ENCODE measurements at regions not wholly inside any gene's neighbourhood (a gene's known extent, or its start where the extent isn't known, plus 50 kb on each side); places are given as distances from the start of the nearest gene placed in this dataset.
"Not testable (repeated sequence)": the region's sequence is repeated elsewhere in the genome, so short reads cannot be mapped to it uniquely, and the experiment has no call there.

DNA sequence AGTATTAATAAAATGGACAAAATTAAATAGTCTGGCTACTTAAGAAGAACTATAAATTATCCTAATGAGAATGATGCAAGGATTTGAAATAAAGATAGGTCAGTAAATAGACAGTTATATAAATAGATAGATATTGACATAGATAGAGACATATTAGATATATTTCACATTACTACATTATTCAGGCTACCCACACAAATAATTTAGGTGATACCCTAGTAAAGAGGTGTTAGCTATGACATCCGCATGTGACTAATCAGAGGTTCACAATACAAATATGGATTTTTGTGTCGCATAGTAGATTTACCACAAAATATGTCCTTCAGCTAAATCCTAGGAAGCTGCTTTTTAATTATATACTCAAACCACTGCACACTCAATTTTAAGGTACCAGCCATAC lies 729.0 kb upstream of the ANO3 start:
- no peaks in the 10 kb centered on the region for H3K27me3 Mint-ChIP-seq
- ATAC-seq (replicated peaks; ENCODE audit: extremely low read depth, poor library complexity, severe bottlenecking) (no peak), DNase-seq (ENCODE audit: low spot score in 2 of 2) (no peak)
- H3K9me3 Mint-ChIP-seq: peaks cover 32% of the 10 kb centered on the region
- no peak overlapping the region for H3K4me3 Mint-ChIP-seq
- no peaks in the 10 kb centered on the region for H3K4me1 Mint-ChIP-seq
- no peaks in the 10 kb centered on the region for H3K36me3 Mint-ChIP-seq (ENCODE audit: insufficient read depth)
- no peak overlapping the region for H3K27ac Mint-ChIP-seq (ENCODE audit: low read depth)

DNA sequence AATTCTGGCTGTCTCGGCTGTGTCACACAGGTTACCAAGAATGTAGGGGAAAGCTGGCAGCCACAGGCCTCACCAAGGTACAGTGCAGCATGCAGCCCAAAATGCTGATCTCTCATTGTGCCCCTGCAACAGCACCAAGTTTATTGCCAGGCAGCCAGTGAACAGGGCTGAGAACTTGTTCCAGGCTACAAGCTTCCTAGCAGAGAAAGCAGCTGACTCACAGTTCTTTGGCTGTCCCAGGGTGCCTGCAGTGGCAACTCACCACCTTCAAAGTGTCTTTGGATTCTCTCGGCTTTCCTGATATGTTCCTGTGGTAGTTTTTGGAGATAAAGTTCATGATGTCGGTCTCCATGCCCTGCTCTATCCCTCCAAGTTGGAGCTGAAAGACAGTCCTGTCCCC lies 719.1 kb upstream of the ANO3 start:
- no peaks in the 10 kb centered on the region for H3K4me1 Mint-ChIP-seq

DNA sequence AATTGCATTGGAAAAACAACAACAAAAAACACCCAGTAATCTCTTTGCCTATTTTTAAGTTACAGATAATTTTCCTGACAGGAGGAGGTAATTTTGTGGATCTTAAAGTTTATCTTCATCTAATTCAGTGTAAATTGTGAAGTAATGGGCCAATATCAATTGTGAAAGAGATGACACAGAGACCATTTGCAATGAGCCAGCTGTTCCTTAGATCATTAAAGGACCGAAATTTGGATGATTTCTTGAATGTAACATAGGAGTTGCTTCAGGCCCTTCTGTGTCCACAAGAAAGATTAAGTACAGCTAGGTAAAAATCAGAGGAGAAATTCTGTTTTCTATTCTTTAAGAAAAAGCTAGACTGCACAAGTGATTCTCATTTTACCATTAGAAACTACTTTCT lies 718.5 kb upstream of the ANO3 start:
- Mint-ChIP-seq H3K36me3 (ENCODE audit: insufficient read depth) (no peaks in the 10 kb centered on the region), H3K27ac (ENCODE audit: low read depth) (no peak overlapping the region), H3K27me3 (no peaks in the 10 kb centered on the region), H3K4me1 (no peaks in the 10 kb centered on the region), H3K9me3 (peaks cover 16% of the 10 kb centered on the region), H3K4me3 (no peak overlapping the region)
- DNase-seq (ENCODE audit: low spot score in 2 of 2) (no peak), ATAC-seq (replicated peaks; ENCODE audit: extremely low read depth, poor library complexity, severe bottlenecking) (no peak)

More for the DNA sequence above, 719.1 kb upstream of the ANO3 start:
- H3K27ac Mint-ChIP-seq (ENCODE audit: low read depth): no peak overlapping the region
- H3K36me3 Mint-ChIP-seq (ENCODE audit: insufficient read depth): no peaks in the 10 kb centered on the region
- peaks cover 21% of the 10 kb centered on the region for H3K9me3 Mint-ChIP-seq
- no peaks in the 10 kb centered on the region for H3K27me3 Mint-ChIP-seq
- H3K4me3 Mint-ChIP-seq: no peak overlapping the region
- ATAC-seq (replicated peaks; ENCODE audit: extremely low read depth, poor library complexity, severe bottlenecking) (no peak), DNase-seq (ENCODE audit: low spot score in 2 of 2) (no peak)

DNA sequence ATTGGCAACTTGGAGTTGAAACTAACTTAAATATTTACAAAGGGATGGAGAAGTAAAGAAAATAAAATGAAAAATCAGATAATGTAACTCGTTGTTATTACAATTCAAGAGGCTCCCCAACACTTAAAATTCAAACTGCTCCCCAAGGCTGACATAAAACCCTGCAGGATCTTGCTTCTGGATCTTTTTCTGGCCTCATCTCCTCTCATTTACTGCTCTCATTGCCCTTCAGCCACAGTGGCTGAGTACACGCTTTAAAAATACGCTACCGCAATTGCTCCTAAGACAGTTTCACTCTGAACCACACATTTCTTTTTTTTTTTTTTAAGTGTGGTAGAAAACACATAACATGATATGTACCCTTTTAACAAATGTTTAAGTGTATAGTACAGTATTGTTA lies 718.1 kb upstream of the ANO3 start:
- DNase-seq (ENCODE audit: low spot score in 2 of 2) (no peak), ATAC-seq (replicated peaks; ENCODE audit: extremely low read depth, poor library complexity, severe bottlenecking) (no peak)
- no peaks in the 10 kb centered on the region for H3K36me3 Mint-ChIP-seq (ENCODE audit: insufficient read depth)
- peaks cover 14% of the 10 kb centered on the region for H3K9me3 Mint-ChIP-seq
- H3K4me1 Mint-ChIP-seq: no peaks in the 10 kb centered on the region
- H3K4me3 Mint-ChIP-seq: no peak overlapping the region
- no peaks in the 10 kb centered on the region for H3K27me3 Mint-ChIP-seq
- H3K27ac Mint-ChIP-seq (ENCODE audit: low read depth): no peak overlapping the region

DNA sequence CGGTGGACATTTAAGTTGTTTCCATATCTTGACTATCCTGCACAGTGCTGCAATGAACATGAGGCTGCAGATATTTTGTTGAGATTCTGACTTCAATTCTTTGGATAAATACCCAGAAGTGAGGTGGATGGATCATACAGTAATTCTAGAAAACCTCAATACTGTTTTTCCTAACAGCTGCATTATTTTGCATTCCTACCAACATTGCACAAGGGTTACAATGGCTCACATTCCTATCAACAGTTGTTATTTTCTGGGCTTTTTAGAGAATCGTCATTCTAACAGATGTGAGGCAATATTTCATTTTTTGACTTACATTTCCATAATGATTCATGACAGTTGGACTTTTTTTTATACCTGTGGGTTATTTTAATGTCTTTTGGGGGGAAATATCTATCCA lies 716.9 kb upstream of the ANO3 start:
- no peaks in the 10 kb centered on the region for H3K4me1 Mint-ChIP-seq
- DNase-seq (ENCODE audit: low spot score in 2 of 2) (no peak), ATAC-seq (replicated peaks; ENCODE audit: extremely low read depth, poor library complexity, severe bottlenecking) (no peak)
- H3K27ac Mint-ChIP-seq (ENCODE audit: low read depth): no peak overlapping the region
- H3K4me3 Mint-ChIP-seq: no peak overlapping the region
- H3K27me3 Mint-ChIP-seq: no peaks in the 10 kb centered on the region
- peaks cover 12% of the 10 kb centered on the region for H3K9me3 Mint-ChIP-seq
- H3K36me3 Mint-ChIP-seq (ENCODE audit: insufficient read depth): no peaks in the 10 kb centered on the region

DNA sequence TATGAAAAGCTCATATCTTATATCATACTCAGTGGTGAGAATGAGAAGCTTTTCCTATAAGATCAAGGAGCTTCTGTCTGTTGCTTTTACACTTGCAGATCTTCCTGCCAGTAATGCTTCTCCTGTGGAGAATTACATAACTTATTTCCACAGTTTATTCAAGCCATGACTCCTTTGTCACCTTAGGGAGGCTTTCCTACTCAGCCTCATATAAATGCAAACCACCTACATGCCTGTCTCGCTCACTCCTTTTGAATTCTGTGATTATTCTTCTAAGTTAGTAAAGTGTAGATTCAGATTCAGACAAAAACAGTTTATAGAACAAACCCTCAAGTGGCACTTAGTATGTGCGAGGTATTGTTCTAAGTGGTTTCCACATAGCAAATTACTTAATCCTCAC lies 716.1 kb upstream of the ANO3 start:
- H3K36me3 Mint-ChIP-seq (ENCODE audit: insufficient read depth): no peaks in the 10 kb centered on the region
- no peak overlapping the region for H3K27ac Mint-ChIP-seq (ENCODE audit: low read depth)
- no peaks in the 10 kb centered on the region for H3K27me3 Mint-ChIP-seq
- no peak for DNase-seq (ENCODE audit: low spot score in 2 of 2)
- no peak for ATAC-seq (replicated peaks; ENCODE audit: extremely low read depth, poor library complexity, severe bottlenecking)
- H3K4me3 Mint-ChIP-seq: no peak overlapping the region
- no peaks in the 10 kb centered on the region for H3K4me1 Mint-ChIP-seq
- peaks cover 7% of the 10 kb centered on the region for H3K9me3 Mint-ChIP-seq

DNA sequence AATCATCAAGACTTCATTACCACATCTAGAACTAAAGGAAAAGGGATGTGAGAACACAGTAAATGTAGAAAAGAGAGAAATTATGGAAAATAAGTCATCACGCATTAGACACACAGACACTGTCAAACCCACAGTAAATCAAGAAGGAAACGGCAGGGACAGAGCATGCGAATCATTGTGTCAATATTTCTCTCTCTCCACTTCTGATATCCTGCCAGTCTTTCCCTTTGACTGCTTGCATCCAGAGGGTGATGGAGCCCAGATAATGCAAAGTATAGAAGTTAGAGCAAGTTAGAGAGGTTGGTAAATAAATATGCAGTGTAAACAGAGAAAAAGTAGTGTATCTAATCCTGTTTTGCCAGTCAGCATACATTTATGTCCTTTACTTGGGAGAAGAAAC lies 706.8 kb upstream of the ANO3 start:
- Mint-ChIP-seq H3K27ac (ENCODE audit: low read depth) (no peak overlapping the region), H3K4me1 (no peaks in the 10 kb centered on the region), H3K9me3 (peaks cover 44% of the 10 kb centered on the region), H3K27me3 (no peaks in the 10 kb centered on the region), H3K4me3 (no peak overlapping the region), H3K36me3 (ENCODE audit: insufficient read depth) (no peaks in the 10 kb centered on the region)
- no peak for DNase-seq (ENCODE audit: low spot score in 2 of 2)
- no peak for ATAC-seq (replicated peaks; ENCODE audit: extremely low read depth, poor library complexity, severe bottlenecking)

DNA sequence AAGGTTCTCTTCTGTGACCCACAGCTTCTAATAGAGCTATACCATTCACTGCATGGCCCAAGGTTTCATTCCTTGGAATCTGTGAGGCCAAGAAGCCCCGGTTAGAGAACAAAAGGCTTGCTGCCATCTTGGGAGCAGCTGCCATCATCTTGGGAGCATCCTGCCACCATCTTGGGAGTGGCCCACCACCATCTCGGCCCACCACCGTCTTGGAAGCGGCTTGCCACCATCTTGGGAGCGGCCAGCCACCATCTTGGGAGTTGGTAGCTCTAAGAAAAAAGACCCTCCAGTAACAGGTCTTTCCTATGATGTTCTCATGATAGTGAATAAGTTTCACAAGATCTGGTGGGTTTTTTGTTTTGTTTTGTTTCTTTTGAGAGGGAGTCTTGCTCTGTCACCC lies 703.9 kb upstream of the ANO3 start:
- ATAC-seq (replicated peaks; ENCODE audit: extremely low read depth, poor library complexity, severe bottlenecking) (no peak), DNase-seq (ENCODE audit: low spot score in 2 of 2) (no peak)
- Mint-ChIP-seq H3K27ac (ENCODE audit: low read depth) (no peak overlapping the region), H3K4me3 (no peak overlapping the region), H3K4me1 (no peaks in the 10 kb centered on the region), H3K9me3 (peaks cover 32% of the 10 kb centered on the region), H3K27me3 (no peaks in the 10 kb centered on the region), H3K36me3 (ENCODE audit: insufficient read depth) (no peaks in the 10 kb centered on the region)

DNA sequence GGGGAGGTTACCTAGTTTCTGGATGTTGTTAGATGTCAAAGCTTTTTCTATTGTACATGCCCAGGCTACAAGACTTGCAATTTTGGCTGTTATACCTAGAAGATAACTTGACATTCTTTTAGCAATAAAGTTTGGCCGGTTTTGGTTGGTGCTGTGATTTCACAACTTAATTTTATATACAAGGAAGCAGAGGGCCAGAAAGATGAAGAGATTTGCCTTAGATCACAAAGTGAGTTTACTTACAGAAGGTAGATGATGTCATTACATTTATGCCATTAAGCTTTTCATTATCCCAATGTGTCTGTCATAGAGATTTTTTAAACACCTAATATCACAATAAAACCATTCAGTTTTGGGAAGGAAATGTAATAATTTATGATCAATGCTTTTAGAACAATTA lies 698.7 kb upstream of the ANO3 start:
- Mint-ChIP-seq H3K4me3 (no peak overlapping the region), H3K36me3 (ENCODE audit: insufficient read depth) (no peaks in the 10 kb centered on the region), H3K4me1 (no peaks in the 10 kb centered on the region), H3K9me3 (peaks cover 7% of the 10 kb centered on the region), H3K27ac (ENCODE audit: low read depth) (no peak overlapping the region), H3K27me3 (no peaks in the 10 kb centered on the region)
- DNase-seq (ENCODE audit: low spot score in 2 of 2) (no peak), ATAC-seq (replicated peaks; ENCODE audit: extremely low read depth, poor library complexity, severe bottlenecking) (no peak)

DNA sequence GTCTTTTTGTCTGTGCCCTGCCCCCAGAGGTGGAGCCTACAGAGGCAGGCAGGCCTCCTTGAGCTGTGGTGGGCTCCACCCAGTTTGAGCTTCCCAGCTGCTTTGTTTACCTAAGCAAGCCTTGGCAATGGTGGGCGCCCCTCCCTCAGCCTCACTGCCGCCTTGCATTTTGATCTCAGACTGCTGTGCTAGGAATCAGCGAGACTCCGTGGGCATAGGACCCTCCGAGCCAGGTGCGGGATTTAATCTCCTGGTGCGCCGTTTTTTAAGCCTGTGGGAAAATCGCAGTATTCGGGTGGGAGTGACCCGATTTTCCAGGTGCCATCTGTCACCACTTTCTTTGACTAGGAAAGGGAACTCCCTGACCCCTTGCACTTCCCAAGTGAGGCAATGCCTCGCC lies 682.7 kb upstream of the ANO3 start:
- H3K27ac Mint-ChIP-seq (ENCODE audit: low read depth); H3K27me3 Mint-ChIP-seq; DNase-seq (ENCODE audit: low spot score in 2 of 2); H3K4me3 Mint-ChIP-seq; H3K36me3 Mint-ChIP-seq (ENCODE audit: insufficient read depth); ATAC-seq (replicated peaks; ENCODE audit: extremely low read depth, poor library complexity, severe bottlenecking); H3K4me1 Mint-ChIP-seq: not testable (repeated sequence)
- H3K9me3 Mint-ChIP-seq: peaks cover 21% of the 10 kb centered on the region

DNA sequence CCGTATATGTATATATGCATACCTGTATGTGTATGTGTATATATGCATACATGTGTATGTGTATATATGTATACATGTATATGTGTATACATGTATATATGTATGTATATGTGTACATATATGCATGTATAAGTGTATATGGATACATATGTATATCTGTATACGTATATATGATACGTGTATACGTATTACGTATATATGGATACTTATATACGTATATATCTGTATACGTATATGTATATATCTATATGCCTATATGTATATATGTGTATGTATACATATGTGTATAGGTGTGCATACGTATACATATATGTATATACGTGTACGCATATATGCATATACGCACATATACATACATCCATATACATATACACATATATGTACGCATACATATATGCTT lies 681.6 kb upstream of the ANO3 start:
- DNase-seq (ENCODE audit: low spot score in 2 of 2) (no peak), ATAC-seq (replicated peaks; ENCODE audit: extremely low read depth, poor library complexity, severe bottlenecking) (no peak)
- H3K27me3 Mint-ChIP-seq: no peaks in the 10 kb centered on the region
- no peak overlapping the region for H3K27ac Mint-ChIP-seq (ENCODE audit: low read depth)
- H3K9me3 Mint-ChIP-seq: peaks cover 25% of the 10 kb centered on the region
- H3K36me3 Mint-ChIP-seq (ENCODE audit: insufficient read depth): no peaks in the 10 kb centered on the region
- no peak overlapping the region for H3K4me3 Mint-ChIP-seq
- H3K4me1 Mint-ChIP-seq: no peaks in the 10 kb centered on the region

DNA sequence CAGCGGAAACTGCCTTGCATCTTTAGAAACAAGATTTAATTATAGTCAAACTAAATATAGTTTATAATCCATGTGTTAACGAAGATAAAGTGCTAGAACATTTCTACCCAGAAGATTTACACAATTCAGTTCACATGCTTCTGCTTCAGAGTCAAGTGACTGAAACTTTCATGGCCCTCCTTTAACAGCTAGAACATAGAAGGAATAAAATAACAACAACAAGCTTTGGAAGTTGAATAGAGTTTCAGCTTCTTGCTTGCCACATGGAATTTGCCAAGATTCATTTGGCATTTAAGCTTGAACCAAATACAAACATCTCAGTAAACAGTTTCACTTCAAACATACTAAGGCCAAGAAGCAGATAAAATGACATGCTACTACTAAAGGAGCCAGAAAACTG lies 676.3 kb upstream of the ANO3 start:
- ATAC-seq (replicated peaks; ENCODE audit: extremely low read depth, poor library complexity, severe bottlenecking) (no peak), DNase-seq (ENCODE audit: low spot score in 2 of 2) (no peak)
- H3K27ac Mint-ChIP-seq (ENCODE audit: low read depth): no peak overlapping the region
- no peaks in the 10 kb centered on the region for H3K4me1 Mint-ChIP-seq
- H3K9me3 Mint-ChIP-seq: peaks cover 14% of the 10 kb centered on the region
- no peak overlapping the region for H3K4me3 Mint-ChIP-seq
- H3K36me3 Mint-ChIP-seq (ENCODE audit: insufficient read depth): no peaks in the 10 kb centered on the region
- H3K27me3 Mint-ChIP-seq: no peaks in the 10 kb centered on the region

DNA sequence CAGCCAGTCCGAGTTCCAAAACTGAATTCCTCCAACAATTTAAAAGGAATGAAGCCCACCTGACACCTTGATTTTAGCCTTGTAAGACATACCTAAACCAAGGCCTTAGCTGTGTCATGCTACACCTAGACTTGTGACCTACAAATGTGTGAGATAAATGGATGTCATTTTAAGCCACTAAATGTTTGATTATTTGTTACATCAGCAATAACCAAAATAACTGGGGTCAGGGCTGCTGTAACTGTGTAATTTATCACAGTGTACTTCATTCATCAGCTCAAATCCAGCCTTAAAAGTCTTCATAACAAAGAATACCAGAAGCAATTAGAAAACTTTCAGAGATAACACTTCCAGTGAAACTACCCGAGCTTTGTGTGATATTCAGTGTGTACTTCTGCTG lies 673.0 kb upstream of the ANO3 start:
- H3K9me3 Mint-ChIP-seq: peaks cover 5% of the 10 kb centered on the region
- H3K4me3 Mint-ChIP-seq: no peak overlapping the region
- H3K27ac Mint-ChIP-seq (ENCODE audit: low read depth): no peak overlapping the region
- no peaks in the 10 kb centered on the region for H3K27me3 Mint-ChIP-seq
- H3K36me3 Mint-ChIP-seq (ENCODE audit: insufficient read depth): no peaks in the 10 kb centered on the region
- DNase-seq (ENCODE audit: low spot score in 2 of 2) (no peak), ATAC-seq (replicated peaks; ENCODE audit: extremely low read depth, poor library complexity, severe bottlenecking) (no peak)
- no peaks in the 10 kb centered on the region for H3K4me1 Mint-ChIP-seq

DNA sequence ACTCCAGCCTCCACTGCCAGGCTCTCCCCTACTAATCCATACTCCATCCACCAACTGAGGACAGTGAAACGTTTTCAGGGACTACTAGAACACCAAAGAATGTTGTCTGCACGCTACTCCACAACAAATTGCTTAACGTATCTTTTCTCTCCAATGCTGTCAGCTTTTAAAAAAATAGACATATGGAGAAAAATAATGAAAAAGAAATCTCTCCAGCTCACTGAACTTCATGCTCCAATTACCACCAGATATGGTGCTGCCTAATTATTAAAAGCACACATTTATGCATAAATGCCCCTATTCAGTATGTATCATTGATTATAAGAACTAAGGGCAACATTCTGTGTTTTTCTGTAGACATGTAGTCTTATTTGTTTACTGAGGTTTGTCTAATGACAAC lies 672.2 kb upstream of the ANO3 start:
- ATAC-seq (replicated peaks; ENCODE audit: extremely low read depth, poor library complexity, severe bottlenecking): no peak
- Mint-ChIP-seq H3K27me3 (no peaks in the 10 kb centered on the region), H3K9me3 (no peaks in the 10 kb centered on the region)

More for the DNA sequence above, 672.2 kb upstream of the ANO3 start:
- Mint-ChIP-seq H3K36me3 (ENCODE audit: insufficient read depth) (no peaks in the 10 kb centered on the region), H3K27ac (ENCODE audit: low read depth) (no peak overlapping the region), H3K4me3 (no peak overlapping the region), H3K4me1 (no peaks in the 10 kb centered on the region)
- no peak for DNase-seq (ENCODE audit: low spot score in 2 of 2)
